ENCODE measurements at regions not wholly inside any gene's neighbourhood (a gene's known extent, or its start where the extent isn't known, plus 50 kb on each side); places are given as distances from the start of the nearest gene placed in this dataset.

DNA sequence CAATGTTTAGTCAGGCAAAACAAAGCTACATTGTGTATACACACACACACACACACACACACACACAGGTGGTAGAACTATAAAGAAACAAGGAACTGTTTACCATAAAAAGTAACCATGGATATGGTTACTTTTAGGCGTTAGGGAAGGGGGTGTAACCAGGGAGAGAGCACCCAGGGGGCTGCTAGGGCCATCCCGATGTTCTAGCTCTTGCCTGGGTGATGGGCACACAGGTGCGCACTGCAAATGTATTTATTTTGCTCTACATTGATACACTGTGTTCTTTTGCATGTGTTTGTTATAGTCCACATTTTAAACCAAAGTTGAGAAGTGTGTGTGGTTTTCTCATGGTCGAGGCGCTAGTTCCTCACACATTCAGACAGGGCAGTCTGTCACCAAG is 69.8 kb upstream of the MYCN start:
- H3K36me3 ChIP-seq (ENCODE audit: control insufficient read depth, insufficient read depth, low read length): no peaks in the 10 kb centered on the region
- H3K27ac ChIP-seq: no peak overlapping the region
- no peaks in the 10 kb centered on the region for H3K79me2 ChIP-seq

DNA sequence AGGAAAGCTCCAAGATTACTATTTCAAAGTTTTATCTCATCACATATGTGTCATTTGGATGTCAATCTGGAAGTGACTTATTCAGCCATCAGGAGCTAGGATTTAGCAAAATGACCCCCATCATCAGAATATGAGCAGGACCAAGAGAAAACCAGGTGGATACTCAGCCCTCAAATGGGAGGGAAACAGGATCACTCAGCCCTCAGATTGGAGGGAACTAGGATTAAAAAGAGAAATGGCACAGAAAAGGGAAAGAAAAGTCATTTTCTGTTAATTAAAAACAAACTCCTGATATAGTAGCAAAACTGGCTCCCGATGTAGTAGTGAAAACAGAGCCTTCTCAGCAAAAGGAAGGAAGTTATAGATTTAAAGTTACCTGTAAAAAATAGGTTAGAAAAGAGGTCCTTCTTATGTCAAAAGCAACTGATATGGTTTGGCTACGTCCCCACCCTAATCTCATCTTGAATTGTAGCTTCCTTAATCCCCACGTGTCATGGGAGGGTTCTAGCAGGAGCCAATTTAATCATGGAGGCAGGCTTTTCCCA is 69.0 kb upstream of the MYCN start:
- Histone ChIP-seq H3K9me3 (ENCODE audit: control insufficient read depth, low read length) (no peaks in the 10 kb centered on the region), H3K4me2 (ENCODE audit: low read length) (no peak overlapping the region), H3K4me3 (ENCODE audit: low read depth, low read length) (no peak overlapping the region), H3K9ac (no peak overlapping the region), H3K4me1 (no peaks in the 10 kb centered on the region), H3K27me3 (ENCODE audit: control insufficient read depth, insufficient read depth, low read length) (no peaks in the 10 kb centered on the region), H3K79me2 (no peaks in the 10 kb centered on the region), H3K36me3 (ENCODE audit: control insufficient read depth, insufficient read depth, low read length) (no peaks in the 10 kb centered on the region), H2AFZ (no peak overlapping the region), H3K27ac (no peak overlapping the region)
- TF ChIP-seq, protein P1, sequence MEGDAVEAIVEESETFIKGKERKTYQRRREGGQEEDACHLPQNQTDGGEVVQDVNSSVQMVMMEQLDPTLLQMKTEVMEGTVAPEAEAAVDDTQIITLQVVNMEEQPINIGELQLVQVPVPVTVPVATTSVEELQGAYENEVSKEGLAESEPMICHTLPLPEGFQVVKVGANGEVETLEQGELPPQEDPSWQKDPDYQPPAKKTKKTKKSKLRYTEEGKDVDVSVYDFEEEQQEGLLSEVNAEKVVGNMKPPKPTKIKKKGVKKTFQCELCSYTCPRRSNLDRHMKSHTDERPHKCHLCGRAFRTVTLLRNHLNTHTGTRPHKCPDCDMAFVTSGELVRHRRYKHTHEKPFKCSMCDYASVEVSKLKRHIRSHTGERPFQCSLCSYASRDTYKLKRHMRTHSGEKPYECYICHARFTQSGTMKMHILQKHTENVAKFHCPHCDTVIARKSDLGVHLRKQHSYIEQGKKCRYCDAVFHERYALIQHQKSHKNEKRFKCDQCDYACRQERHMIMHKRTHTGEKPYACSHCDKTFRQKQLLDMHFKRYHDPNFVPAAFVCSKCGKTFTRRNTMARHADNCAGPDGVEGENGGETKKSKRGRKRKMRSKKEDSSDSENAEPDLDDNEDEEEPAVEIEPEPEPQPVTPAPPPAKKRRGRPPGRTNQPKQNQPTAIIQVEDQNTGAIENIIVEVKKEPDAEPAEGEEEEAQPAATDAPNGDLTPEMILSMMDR (IDR thresholded peaks at IDR 0.05): no peak

More for the DNA sequence above, 69.8 kb upstream of the MYCN start:
- H3K4me2 ChIP-seq (ENCODE audit: low read length): no peak overlapping the region
- no peaks in the 10 kb centered on the region for H3K27me3 ChIP-seq (ENCODE audit: control insufficient read depth, insufficient read depth, low read length)
- H3K9me3 ChIP-seq (ENCODE audit: control insufficient read depth, low read length): no peaks in the 10 kb centered on the region
- H2AFZ ChIP-seq: no peak overlapping the region
- H3K9ac ChIP-seq: no peak overlapping the region
- H3K4me1 ChIP-seq: no peaks in the 10 kb centered on the region
- TF ChIP-seq, protein P1 (IDR thresholded peaks at IDR 0.05): no peak
- H3K4me3 ChIP-seq (ENCODE audit: low read depth, low read length): no peak overlapping the region

DNA sequence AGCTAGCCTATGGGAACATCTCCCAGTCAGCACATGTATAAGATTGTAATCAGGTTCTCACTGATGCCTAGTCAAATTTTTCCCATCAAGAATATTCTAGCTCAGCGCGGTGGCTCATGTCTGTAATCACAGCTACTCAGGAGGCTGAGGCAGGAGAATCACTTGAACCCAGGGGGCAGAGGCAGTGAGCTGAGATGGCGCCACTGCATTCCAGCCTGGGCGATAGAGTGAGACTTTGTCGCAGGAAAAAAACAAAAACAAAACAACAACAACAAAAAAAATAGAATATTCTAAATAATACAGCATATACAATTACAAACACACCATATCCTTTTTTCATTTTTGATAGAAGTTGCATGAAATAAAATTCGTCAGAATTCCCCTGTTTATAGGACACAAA is 67.5 kb upstream of the MYCN start:
- no peaks in the 10 kb centered on the region for H3K36me3 ChIP-seq (ENCODE audit: control insufficient read depth, insufficient read depth, low read length)
- no peak overlapping the region for H3K9ac ChIP-seq
- H3K4me1 ChIP-seq: no peaks in the 10 kb centered on the region
- H3K9me3 ChIP-seq (ENCODE audit: control insufficient read depth, low read length): no peaks in the 10 kb centered on the region
- no peak overlapping the region for H3K27ac ChIP-seq
- no peaks in the 10 kb centered on the region for H3K27me3 ChIP-seq (ENCODE audit: control insufficient read depth, insufficient read depth, low read length)
- no peak overlapping the region for H2AFZ ChIP-seq
- TF ChIP-seq, protein P1 (IDR thresholded peaks at IDR 0.05): no peak
- no peak overlapping the region for H3K4me2 ChIP-seq (ENCODE audit: low read length)
- H3K79me2 ChIP-seq: no peaks in the 10 kb centered on the region
- no peak overlapping the region for H3K4me3 ChIP-seq (ENCODE audit: low read depth, low read length)

DNA sequence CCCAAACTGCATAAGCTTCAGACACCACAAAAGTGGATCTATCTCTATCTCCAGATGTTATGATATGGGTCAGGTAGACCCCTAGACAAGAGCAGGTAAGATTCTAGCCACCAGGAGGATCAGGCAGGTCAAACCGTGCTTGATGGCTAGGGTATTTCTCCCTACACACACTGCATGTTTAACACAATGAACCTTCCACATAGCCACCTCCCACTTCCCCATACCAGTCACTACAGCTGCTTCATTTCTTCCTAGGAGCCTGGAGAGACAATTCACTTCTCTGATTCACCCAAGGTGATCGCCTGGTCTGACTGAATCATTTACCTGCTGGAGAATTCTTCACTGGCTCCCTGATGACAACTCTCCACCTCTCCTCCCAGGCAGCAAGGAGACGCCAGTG is 66.0 kb upstream of the MYCN start:
- no peaks in the 10 kb centered on the region for H3K9me3 ChIP-seq (ENCODE audit: control insufficient read depth, low read length)
- H3K4me2 ChIP-seq (ENCODE audit: low read length): no peak overlapping the region
- no peak overlapping the region for H3K27ac ChIP-seq
- no peaks in the 10 kb centered on the region for H3K27me3 ChIP-seq (ENCODE audit: control insufficient read depth, insufficient read depth, low read length)
- H3K4me1 ChIP-seq: no peaks in the 10 kb centered on the region
- no peaks in the 10 kb centered on the region for H3K36me3 ChIP-seq (ENCODE audit: control insufficient read depth, insufficient read depth, low read length)
- TF ChIP-seq, protein P1 (IDR thresholded peaks at IDR 0.05): no peak
- H3K4me3 ChIP-seq (ENCODE audit: low read depth, low read length): no peak overlapping the region
- H2AFZ ChIP-seq: no peak overlapping the region
- H3K9ac ChIP-seq: no peak overlapping the region
- H3K79me2 ChIP-seq: no peaks in the 10 kb centered on the region
